ENCODE measurements at regions not wholly inside any gene's neighbourhood (a gene's known extent, or its start where the extent isn't known, plus 50 kb on each side); places are given as distances from the start of the nearest gene placed in this dataset.
"Not testable (repeated sequence)": the region's sequence is repeated elsewhere in the genome, so short reads cannot be mapped to it uniquely, and the experiment has no call there.

- H3K27me3 ChIP-seq (ENCODE audit: insufficient read depth, low read length) = no peaks in the 10 kb centered on the region
- H3K4me3 ChIP-seq (ENCODE audit: low read length) = no peak overlapping the region
- no peak overlapping the region for H3K27ac ChIP-seq (ENCODE audit: low read length)
- H3K9ac ChIP-seq (ENCODE audit: low read depth, low read length) = no peak overlapping the region
- no peaks in the 10 kb centered on the region for H3K4me1 ChIP-seq (ENCODE audit: insufficient read depth, low read length)
- H3K9me3 ChIP-seq (ENCODE audit: insufficient read depth, low read depth, low read length) = peaks cover 3% of the 10 kb centered on the region; the same call in 1 of the 2 replicates
- H3K36me3 ChIP-seq (ENCODE audit: insufficient read depth, low read depth, low read length) = no peaks in the 10 kb centered on the region
Observed at GRCh38 chr3:135646873-135647272, 318.7 kb upstream of the PPP2R3A start.

GRCh38 chr3:135649361-135649760 is 316.2 kb upstream of the PPP2R3A start:
- Histone ChIP-seq H3K27me3 (ENCODE audit: insufficient read depth, low read length) (no peaks in the 10 kb centered on the region), H3K9ac (ENCODE audit: low read depth, low read length) (no peak overlapping the region), H3K36me3 (ENCODE audit: insufficient read depth, low read depth, low read length) (no peaks in the 10 kb centered on the region), H3K9me3 (ENCODE audit: insufficient read depth, low read depth, low read length) (peaks cover 3% of the 10 kb centered on the region; the same call in 1 of the 2 replicates), H3K4me1 (ENCODE audit: insufficient read depth, low read length) (no peaks in the 10 kb centered on the region), H3K27ac (ENCODE audit: low read length) (no peak overlapping the region), H3K4me3 (ENCODE audit: low read length) (no peak overlapping the region)

GRCh38 chr3:135650309-135650708 is 315.2 kb upstream of the PPP2R3A start:
- no peak overlapping the region for H3K9ac ChIP-seq (ENCODE audit: low read depth, low read length)
- H3K27me3 ChIP-seq (ENCODE audit: insufficient read depth, low read length) = no peaks in the 10 kb centered on the region
- no peaks in the 10 kb centered on the region for H3K36me3 ChIP-seq (ENCODE audit: insufficient read depth, low read depth, low read length)
- no peak overlapping the region for H3K4me3 ChIP-seq (ENCODE audit: low read length)
- H3K9me3 ChIP-seq (ENCODE audit: insufficient read depth, low read depth, low read length) = peaks cover 3% of the 10 kb centered on the region; the same call in 1 of the 2 replicates
- no peak overlapping the region for H3K27ac ChIP-seq (ENCODE audit: low read length)
- H3K4me1 ChIP-seq (ENCODE audit: insufficient read depth, low read length) = no peaks in the 10 kb centered on the region

- no peaks in the 10 kb centered on the region for H3K27me3 ChIP-seq (ENCODE audit: insufficient read depth, low read length)
- H3K4me3 ChIP-seq (ENCODE audit: low read length) = no peak overlapping the region
- no peak overlapping the region for H3K27ac ChIP-seq (ENCODE audit: low read length)
- H3K9me3 ChIP-seq (ENCODE audit: insufficient read depth, low read depth, low read length) = no peaks in the 10 kb centered on the region
- no peaks in the 10 kb centered on the region for H3K4me1 ChIP-seq (ENCODE audit: insufficient read depth, low read length)
- no peaks in the 10 kb centered on the region for H3K36me3 ChIP-seq (ENCODE audit: insufficient read depth, low read depth, low read length)
- no peak overlapping the region for H3K9ac ChIP-seq (ENCODE audit: low read depth, low read length)
Observed at GRCh38 chr3:135652388-135652787, 313.1 kb upstream of the PPP2R3A start.

GRCh38 chr3:135655328-135655727 is 310.2 kb upstream of the PPP2R3A start:
- Histone ChIP-seq H3K36me3 (ENCODE audit: insufficient read depth, low read depth, low read length) (no peaks in the 10 kb centered on the region), H3K4me1 (ENCODE audit: insufficient read depth, low read length) (no peaks in the 10 kb centered on the region), H3K9ac (ENCODE audit: low read depth, low read length) (no peak overlapping the region), H3K9me3 (ENCODE audit: insufficient read depth, low read depth, low read length) (no peaks in the 10 kb centered on the region), H3K4me3 (ENCODE audit: low read length) (no peak overlapping the region), H3K27me3 (ENCODE audit: insufficient read depth, low read length) (no peaks in the 10 kb centered on the region), H3K27ac (ENCODE audit: low read length) (no peak overlapping the region)

GRCh38 chr3:135658451-135658850 is 307.1 kb upstream of the PPP2R3A start:
- not testable (repeated sequence) for H3K36me3 ChIP-seq (ENCODE audit: insufficient read depth, low read depth, low read length); H3K4me1 ChIP-seq (ENCODE audit: insufficient read depth, low read length); H3K9ac ChIP-seq (ENCODE audit: low read depth, low read length); H3K27me3 ChIP-seq (ENCODE audit: insufficient read depth, low read length); H3K9me3 ChIP-seq (ENCODE audit: insufficient read depth, low read depth, low read length); H3K27ac ChIP-seq (ENCODE audit: low read length)
- H3K4me3 ChIP-seq (ENCODE audit: low read length) = peak overlapping the region; percentile 45; the same call in 1 of the 2 replicates

GRCh38 chr3:135667061-135667460 is 298.5 kb upstream of the PPP2R3A start:
- H3K4me3 ChIP-seq (ENCODE audit: low read length) = no peak overlapping the region
- H3K9ac ChIP-seq (ENCODE audit: low read depth, low read length) = no peak overlapping the region
- no peaks in the 10 kb centered on the region for H3K4me1 ChIP-seq (ENCODE audit: insufficient read depth, low read length)
- no peak overlapping the region for H3K27ac ChIP-seq (ENCODE audit: low read length)
- H3K27me3 ChIP-seq (ENCODE audit: insufficient read depth, low read length) = no peaks in the 10 kb centered on the region
- H3K36me3 ChIP-seq (ENCODE audit: insufficient read depth, low read depth, low read length) = no peaks in the 10 kb centered on the region
- 0 out of 2 replicates have a peak, but pooled peaks cover 6% of the 10 kb centered on the region for H3K9me3 ChIP-seq (ENCODE audit: insufficient read depth, low read depth, low read length)

GRCh38 chr3:135674508-135674907 is 291.0 kb upstream of the PPP2R3A start:
- Histone ChIP-seq H3K27ac (ENCODE audit: low read length) (no peak overlapping the region), H3K4me1 (ENCODE audit: insufficient read depth, low read length) (no peaks in the 10 kb centered on the region), H3K27me3 (ENCODE audit: insufficient read depth, low read length) (no peaks in the 10 kb centered on the region), H3K36me3 (ENCODE audit: insufficient read depth, low read depth, low read length) (no peaks in the 10 kb centered on the region), H3K9ac (ENCODE audit: low read depth, low read length) (no peak overlapping the region), H3K9me3 (ENCODE audit: insufficient read depth, low read depth, low read length) (no peaks in the 10 kb centered on the region), H3K4me3 (ENCODE audit: low read length) (no peak overlapping the region)

GRCh38 chr3:135678386-135678785 is 287.1 kb upstream of the PPP2R3A start:
- H3K27me3 ChIP-seq (ENCODE audit: insufficient read depth, low read length) = no peaks in the 10 kb centered on the region
- no peaks in the 10 kb centered on the region for H3K36me3 ChIP-seq (ENCODE audit: insufficient read depth, low read depth, low read length)
- H3K9me3 ChIP-seq (ENCODE audit: insufficient read depth, low read depth, low read length) = peaks cover 11% of the 10 kb centered on the region; the same call in 1 of the 2 replicates
- no peak overlapping the region for H3K27ac ChIP-seq (ENCODE audit: low read length)
- no peak overlapping the region for H3K4me3 ChIP-seq (ENCODE audit: low read length)
- H3K9ac ChIP-seq (ENCODE audit: low read depth, low read length) = no peak overlapping the region
- no peaks in the 10 kb centered on the region for H3K4me1 ChIP-seq (ENCODE audit: insufficient read depth, low read length)

GRCh38 chr3:135688003-135688402 is 277.5 kb upstream of the PPP2R3A start:
- H3K36me3 ChIP-seq (ENCODE audit: insufficient read depth, low read depth, low read length) = no peaks in the 10 kb centered on the region
- H3K27me3 ChIP-seq (ENCODE audit: insufficient read depth, low read length) = no peaks in the 10 kb centered on the region
- no peak overlapping the region for H3K27ac ChIP-seq (ENCODE audit: low read length)
- no peaks in the 10 kb centered on the region for H3K9me3 ChIP-seq (ENCODE audit: insufficient read depth, low read depth, low read length)
- H3K4me1 ChIP-seq (ENCODE audit: insufficient read depth, low read length) = no peaks in the 10 kb centered on the region
- H3K9ac ChIP-seq (ENCODE audit: low read depth, low read length) = no peak overlapping the region
- H3K4me3 ChIP-seq (ENCODE audit: low read length) = no peak overlapping the region

GRCh38 chr3:135690664-135691063 is 274.9 kb upstream of the PPP2R3A start:
- H3K27ac ChIP-seq (ENCODE audit: low read length) = no peak overlapping the region
- no peak overlapping the region for H3K4me3 ChIP-seq (ENCODE audit: low read length)
- no peaks in the 10 kb centered on the region for H3K9me3 ChIP-seq (ENCODE audit: insufficient read depth, low read depth, low read length)
- H3K9ac ChIP-seq (ENCODE audit: low read depth, low read length) = no peak overlapping the region
- H3K36me3 ChIP-seq (ENCODE audit: insufficient read depth, low read depth, low read length) = no peaks in the 10 kb centered on the region
- H3K27me3 ChIP-seq (ENCODE audit: insufficient read depth, low read length) = no peaks in the 10 kb centered on the region
- 0 out of 2 replicates have a peak, but pooled peaks cover 5% of the 10 kb centered on the region for H3K4me1 ChIP-seq (ENCODE audit: insufficient read depth, low read length)

GRCh38 chr3:135691240-135691639 is 274.3 kb upstream of the PPP2R3A start:
- Histone ChIP-seq H3K27me3 (ENCODE audit: insufficient read depth, low read length) (no peaks in the 10 kb centered on the region), H3K4me1 (ENCODE audit: insufficient read depth, low read length) (0 out of 2 replicates have a peak, but pooled peaks cover 5% of the 10 kb centered on the region), H3K9ac (ENCODE audit: low read depth, low read length) (no peak overlapping the region), H3K36me3 (ENCODE audit: insufficient read depth, low read depth, low read length) (no peaks in the 10 kb centered on the region), H3K9me3 (ENCODE audit: insufficient read depth, low read depth, low read length) (no peaks in the 10 kb centered on the region), H3K27ac (ENCODE audit: low read length) (no peak overlapping the region), H3K4me3 (ENCODE audit: low read length) (no peak overlapping the region)

All from iPS-20b (cell line).